COR-L47 (cell line): ENCODE measurements at regions not wholly inside any gene's neighbourhood (a gene's known extent, or its start where the extent isn't known, plus 50 kb on each side); places are given as distances from the start of the nearest gene placed in this dataset.

Experiments
- DNase-seq: peaks from one replicate; lab custom pipeline; 2025; lab: John Stamatoyannopoulos, UW

GRCh38 chr1:60984062-60984799 lies 98.1 kb upstream of the NFIA start:
- no peak for DNase-seq

GRCh38 chr1:60983701-60984061 lies 98.7 kb upstream of the NFIA start:
- no peak for DNase-seq

GRCh38 chr1:60982539-60982938 lies 99.8 kb upstream of the NFIA start:
- DNase-seq: no peak

GRCh38 chr1:60981357-60981756 lies 101.0 kb upstream of the NFIA start:
- no peak for DNase-seq

GRCh38 chr1:60978421-60979357 lies 103.7 kb upstream of the NFIA start:
- no peak for DNase-seq

GRCh38 chr1:60977661-60978060 lies 104.7 kb upstream of the NFIA start:
- DNase-seq: no peak

GRCh38 chr1:60974524-60975372 lies 107.6 kb upstream of the NFIA start:
- no peak for DNase-seq

GRCh38 chr1:60973668-60974067 lies 108.7 kb upstream of the NFIA start:
- no peak for DNase-seq

- DNase-seq: no peak
These were observed 109.5 kb upstream of the NFIA start for GRCh38 chr1:60972841-60973364.

- no peak for DNase-seq
These were observed 111.0 kb upstream of the NFIA start for GRCh38 chr1:60971330-60971729.

GRCh38 chr1:60969971-60970509 lies 112.3 kb upstream of the NFIA start:
- DNase-seq: peak; percentile 18

GRCh38 chr1:60965280-60965854 lies 117.0 kb upstream of the NFIA start:
- no peak for DNase-seq

GRCh38 chr1:60963167-60963940 lies 119.0 kb upstream of the NFIA start:
- DNase-seq: no peak

- DNase-seq: no peak
These were observed 121.4 kb upstream of the NFIA start for GRCh38 chr1:60960891-60961461.

GRCh38 chr1:60959701-60960100 lies 122.7 kb upstream of the NFIA start:
- DNase-seq: no peak

- no peak for DNase-seq
These were observed 124.4 kb upstream of the NFIA start for GRCh38 chr1:60958001-60958400.

GRCh38 chr1:60956520-60956919 lies 125.8 kb upstream of the NFIA start:
- no peak for DNase-seq

GRCh38 chr1:60952612-60953111 lies 129.7 kb upstream of the NFIA start:
- DNase-seq: no peak

- DNase-seq: no peak
These were observed 131.9 kb upstream of the NFIA start for GRCh38 chr1:60950224-60951063.
